ENCODE measurements at regions not wholly inside any gene's neighbourhood (a gene's known extent, or its start where the extent isn't known, plus 50 kb on each side); places are given as distances from the start of the nearest gene placed in this dataset.

DNA sequence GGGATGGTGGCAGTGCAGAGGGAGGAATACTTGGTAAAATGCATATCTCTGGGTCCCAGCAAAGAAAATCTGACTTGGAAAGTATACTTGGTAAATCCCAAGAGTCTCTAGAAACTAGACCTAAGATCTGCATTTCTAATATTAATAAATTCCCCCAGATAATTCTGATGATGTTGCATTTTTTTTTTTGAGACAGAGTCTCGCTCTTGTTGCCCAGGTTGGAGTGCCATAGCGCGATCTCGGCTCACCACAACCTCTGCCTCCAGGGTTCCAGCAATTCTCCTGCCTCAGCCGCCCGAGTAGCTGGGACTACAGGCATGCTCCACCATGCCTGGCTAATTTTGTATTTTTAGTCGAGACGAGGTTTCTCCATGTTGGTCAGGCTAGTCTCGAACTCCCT is 97.9 kb upstream of the ANK3 start:
- no peak for DNase-seq
- in situ Hi-C loops (cut with HindIII; ENCODE audit: low pct_ligation_motif_present, low sequenced_read_pairs) = no loop called here

DNA sequence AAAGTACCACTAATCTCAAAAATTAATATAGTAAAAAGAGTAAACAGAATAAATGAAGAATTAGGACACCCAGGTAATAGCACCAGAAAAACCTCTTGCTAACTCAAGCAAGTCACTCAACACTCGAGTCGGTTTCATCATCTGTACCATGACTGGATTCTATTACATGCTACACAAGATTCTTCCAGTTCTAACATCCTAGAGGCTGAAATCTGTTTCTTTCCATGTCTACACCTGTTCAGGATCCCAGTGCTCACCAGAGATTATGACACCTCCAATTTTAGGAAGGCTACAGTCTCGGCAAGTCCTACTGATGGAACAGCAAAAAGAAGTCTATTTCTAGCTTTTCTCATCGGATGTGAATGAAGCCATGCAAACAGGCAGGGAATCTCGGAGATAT is 95.3 kb upstream of the ANK3 start:
- DNase-seq = no peak
- H3K27me3 ChIP-seq (replicated peaks) = no peaks in the 10 kb centered on the region
- H3K27ac ChIP-seq = no peak overlapping the region
- in situ Hi-C loops (cut with HindIII; ENCODE audit: low pct_ligation_motif_present, low sequenced_read_pairs) = no loop called here
- TF ChIP-seq, protein P1, sequence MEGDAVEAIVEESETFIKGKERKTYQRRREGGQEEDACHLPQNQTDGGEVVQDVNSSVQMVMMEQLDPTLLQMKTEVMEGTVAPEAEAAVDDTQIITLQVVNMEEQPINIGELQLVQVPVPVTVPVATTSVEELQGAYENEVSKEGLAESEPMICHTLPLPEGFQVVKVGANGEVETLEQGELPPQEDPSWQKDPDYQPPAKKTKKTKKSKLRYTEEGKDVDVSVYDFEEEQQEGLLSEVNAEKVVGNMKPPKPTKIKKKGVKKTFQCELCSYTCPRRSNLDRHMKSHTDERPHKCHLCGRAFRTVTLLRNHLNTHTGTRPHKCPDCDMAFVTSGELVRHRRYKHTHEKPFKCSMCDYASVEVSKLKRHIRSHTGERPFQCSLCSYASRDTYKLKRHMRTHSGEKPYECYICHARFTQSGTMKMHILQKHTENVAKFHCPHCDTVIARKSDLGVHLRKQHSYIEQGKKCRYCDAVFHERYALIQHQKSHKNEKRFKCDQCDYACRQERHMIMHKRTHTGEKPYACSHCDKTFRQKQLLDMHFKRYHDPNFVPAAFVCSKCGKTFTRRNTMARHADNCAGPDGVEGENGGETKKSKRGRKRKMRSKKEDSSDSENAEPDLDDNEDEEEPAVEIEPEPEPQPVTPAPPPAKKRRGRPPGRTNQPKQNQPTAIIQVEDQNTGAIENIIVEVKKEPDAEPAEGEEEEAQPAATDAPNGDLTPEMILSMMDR (IDR thresholded peaks at IDR 0.05; ENCODE audit: low read depth, low read length, missing control alignments) = no peak
- H3K36me3 ChIP-seq (replicated peaks) = no peaks in the 10 kb centered on the region
- H3K4me3 ChIP-seq (ENCODE audit: low read depth, low read length) = no peak overlapping the region

More for the DNA sequence above, 97.9 kb upstream of the ANK3 start:
- TF ChIP-seq, protein P1 (IDR thresholded peaks at IDR 0.05; ENCODE audit: low read depth, low read length, missing control alignments) = no peak
- Histone ChIP-seq H3K36me3 (replicated peaks) (no peaks in the 10 kb centered on the region), H3K27me3 (replicated peaks) (no peaks in the 10 kb centered on the region), H3K27ac (no peak overlapping the region), H3K4me3 (ENCODE audit: low read depth, low read length) (no peak overlapping the region)

DNA sequence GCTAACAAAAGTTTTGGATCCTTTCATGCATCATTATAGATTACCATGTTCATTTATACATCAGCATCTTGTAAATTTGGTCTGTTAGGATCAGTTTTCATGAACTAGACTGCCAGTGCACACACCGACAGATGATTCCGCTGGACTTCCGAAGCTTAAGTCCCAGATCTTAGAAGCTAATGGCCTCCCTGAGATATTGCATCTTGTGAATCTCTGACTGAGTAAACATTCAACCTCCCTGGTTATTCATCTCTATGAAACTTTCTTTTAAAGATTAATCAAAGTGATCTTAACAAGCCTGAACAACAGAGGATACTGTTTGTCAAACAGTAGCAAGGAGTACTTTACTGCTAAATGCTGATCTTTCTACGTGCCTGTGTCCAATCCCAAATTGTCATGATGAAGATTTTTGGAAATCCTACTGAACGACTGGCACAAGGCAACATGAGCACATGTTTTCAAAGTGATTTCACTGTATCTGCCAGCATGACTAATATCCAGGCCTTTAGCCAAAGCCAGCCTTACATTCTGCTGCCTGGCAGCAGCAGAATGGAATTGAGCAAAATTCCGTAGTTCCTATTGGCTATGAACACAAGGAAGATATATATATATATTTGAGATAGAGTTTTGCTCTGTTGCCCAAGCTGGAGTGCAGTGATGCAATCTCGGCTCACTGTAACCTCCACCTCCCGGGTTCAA is 91.3 kb upstream of the ANK3 start:
- no peaks in the 10 kb centered on the region for H3K27me3 ChIP-seq (replicated peaks)
- no peak overlapping the region for H3K4me3 ChIP-seq (ENCODE audit: low read depth, low read length)
- H3K27ac ChIP-seq = peak overlapping the region; percentile 2
- in situ Hi-C loops (cut with HindIII; ENCODE audit: low pct_ligation_motif_present, low sequenced_read_pairs) = no loop called here
- H3K36me3 ChIP-seq (replicated peaks) = no peaks in the 10 kb centered on the region
- DNase-seq = peak; percentile 63
- TF ChIP-seq, protein P1 (IDR thresholded peaks at IDR 0.05; ENCODE audit: low read depth, low read length, missing control alignments) = no peak

DNA sequence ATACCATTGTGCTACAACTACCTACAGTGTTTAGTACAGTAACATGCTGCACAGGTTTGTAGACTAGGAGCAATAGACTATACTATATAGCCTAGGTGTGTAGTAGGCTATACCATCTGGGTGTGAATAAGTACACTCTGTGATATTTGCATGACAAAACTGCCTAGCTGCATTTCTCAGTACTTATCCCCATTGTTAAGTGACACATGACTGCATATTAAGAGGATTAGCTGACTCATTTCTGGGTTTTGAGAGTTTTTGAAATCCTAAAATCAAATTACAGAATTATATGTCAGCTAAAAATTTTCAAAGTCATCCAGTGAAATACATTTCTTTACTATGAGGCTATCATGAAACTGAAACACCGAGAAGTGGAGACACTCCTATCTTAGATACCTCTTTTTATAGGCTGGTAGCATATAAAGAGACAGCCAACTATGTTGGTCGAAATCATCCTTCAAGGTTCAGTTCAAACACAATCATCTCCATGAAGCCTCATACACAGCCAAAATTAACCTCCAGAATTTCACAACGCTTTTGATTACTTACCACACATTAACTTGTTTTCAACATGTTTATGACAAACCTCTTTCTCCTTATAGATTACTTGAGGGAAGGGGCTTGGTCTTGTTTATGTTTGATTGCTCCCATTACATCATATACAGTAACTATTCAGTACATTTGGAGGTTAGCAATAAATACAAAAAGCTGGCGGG is 89.8 kb upstream of the ANK3 start:
- Histone ChIP-seq H3K27ac (no peak overlapping the region), H3K27me3 (replicated peaks) (no peaks in the 10 kb centered on the region), H3K36me3 (replicated peaks) (no peaks in the 10 kb centered on the region), H3K4me3 (ENCODE audit: low read depth, low read length) (no peak overlapping the region)
- DNase-seq = no peak
- in situ Hi-C loops (cut with HindIII; ENCODE audit: low pct_ligation_motif_present, low sequenced_read_pairs) = no loop called here
- TF ChIP-seq, protein P1 (IDR thresholded peaks at IDR 0.05; ENCODE audit: low read depth, low read length, missing control alignments) = no peak

DNA sequence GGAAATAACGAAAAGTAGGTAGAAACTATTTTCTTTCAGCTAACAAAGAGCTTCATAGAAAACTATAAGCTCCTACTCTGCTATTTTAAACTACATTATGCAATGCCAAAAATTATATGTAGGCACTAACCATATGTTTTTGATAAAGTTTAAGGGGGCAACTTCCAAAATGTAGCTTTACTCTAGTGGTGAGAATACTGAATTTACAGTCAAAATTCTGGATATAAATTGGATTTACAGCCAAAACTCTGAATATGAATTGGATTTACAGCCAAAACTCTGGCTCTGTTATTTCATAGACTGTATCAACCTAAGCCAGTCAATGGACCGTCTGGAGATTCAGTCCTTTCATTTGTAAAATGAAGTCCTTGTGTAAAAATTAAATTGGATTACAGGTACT is 86.8 kb upstream of the ANK3 start:
- H3K27me3 ChIP-seq (replicated peaks) = no peaks in the 10 kb centered on the region
- no peak overlapping the region for H3K4me3 ChIP-seq (ENCODE audit: low read depth, low read length)
- in situ Hi-C loops (cut with HindIII; ENCODE audit: low pct_ligation_motif_present, low sequenced_read_pairs) = no loop called here
- DNase-seq = no peak
- H3K27ac ChIP-seq = no peak overlapping the region
- H3K36me3 ChIP-seq (replicated peaks) = no peaks in the 10 kb centered on the region
- TF ChIP-seq, protein P1 (IDR thresholded peaks at IDR 0.05; ENCODE audit: low read depth, low read length, missing control alignments) = no peak

Data from brain microvascular endothelial cell (primary cell).